ENCODE measurements at regions not wholly inside any gene's neighbourhood (a gene's known extent, or its start where the extent isn't known, plus 50 kb on each side); places are given as distances from the start of the nearest gene placed in this dataset.

DNA sequence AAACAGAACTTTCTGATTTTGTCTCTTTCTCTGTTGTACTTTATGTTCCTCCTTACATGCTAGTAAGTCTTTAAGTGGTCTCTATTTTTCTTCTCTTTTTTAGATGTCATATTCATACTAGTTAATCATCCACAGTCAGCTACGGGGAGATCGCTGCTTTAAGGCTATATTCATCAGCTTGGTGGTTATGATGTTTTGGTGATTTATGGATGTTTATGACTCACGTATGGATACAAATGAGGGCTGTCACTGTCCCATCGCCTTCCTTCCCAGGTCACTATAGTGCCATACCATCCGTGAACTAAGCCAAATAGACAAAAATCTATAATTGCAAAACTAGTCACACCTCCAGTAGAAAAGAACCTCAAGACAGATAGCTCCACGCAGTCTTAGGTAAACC lies 296.8 kb upstream of the AADAT start:
- TF ChIP-seq CTCF (IDR thresholded peaks at IDR 0.05), result no peak
- TF ChIP-seq POLR2A (IDR thresholded peaks at IDR 0.05), result no peak

Measured in testis (tissue), 2 donors.